HG03575 (cell line): ENCODE measurements at regions not wholly inside any gene's neighbourhood (a gene's known extent, or its start where the extent isn't known, plus 50 kb on each side); places are given as distances from the start of the nearest gene placed in this dataset.

Experiments
- ATAC-seq: cut with Tn5 transposase; IDR thresholded peaks from one replicate; pipeline ENCODE4 v1.9.1; 2021; ENCODE audit not compliant: unreplicated experiment, insufficient number of reproducible peaks, low FRiP score; ENCODE audit errors: extremely low read depth

- no peak for ATAC-seq
These were observed 55.6 kb upstream of the SKAP2 start for GRCh38 chr7:26919906-26920493.

GRCh38 chr7:26918241-26918640 is 53.9 kb upstream of the SKAP2 start:
- ATAC-seq, result no peak

- no peak for ATAC-seq
These were observed 52.5 kb upstream of the SKAP2 start for GRCh38 chr7:26916779-26917320.

- ATAC-seq, result no peak
These were observed 51.9 kb upstream of the SKAP2 start for GRCh38 chr7:26916336-26916735.
